HL-60 (cell line): ENCODE measurements at regions not wholly inside any gene's neighbourhood (a gene's known extent, or its start where the extent isn't known, plus 50 kb on each side); places are given as distances from the start of the nearest gene placed in this dataset.

Source experiments
- DNase-seq, 2 experiments: peaks; one replicate each; pipeline ENCODE4 v3.0.0-alpha.2; 2010 to 2020; ENCODE audit warnings: low read depth in 1 of 2, low spot score in 1 of 2
- H3K27ac ChIP-seq: fragments of 250-450 bp; sonication (Bioruptor Pico); replicated peaks from 2 replicates; pipeline ENCODE4 v1.5.1; 2020; ENCODE audit warnings: mild to moderate bottlenecking, moderate library complexity
- H3K27me3 ChIP-seq: fragments of 250-450 bp; sonication (Bioruptor Pico); 2 replicates; pipeline ENCODE4 v1.5.1; 2021; ENCODE audit warnings: mild to moderate bottlenecking, moderate library complexity; ENCODE audit not compliant: insufficient read depth, poor library complexity, severe bottlenecking
- H3K4me3 ChIP-seq: replicated peaks from 2 replicates; pipeline ENCODE4 v1.5.1; 2011; ENCODE audit warnings: mild to moderate bottlenecking, control low read depth, low read length; ENCODE audit not compliant: insufficient read depth
- GABPA ChIP-seq: IDR thresholded peaks from 2 replicates; pipeline ENCODE4 v1.6.1; 2012; ENCODE audit warnings: low read depth
- POLR2AphosphoS5 ChIP-seq: IDR thresholded peaks from 2 replicates; pipeline ENCODE4 v1.6.1; 2012; ENCODE audit warnings: low read depth
- SPI1 ChIP-seq: IDR thresholded peaks from 2 replicates; pipeline ENCODE4 v1.6.1; 2012; ENCODE audit warnings: low read depth, mild to moderate bottlenecking, borderline replicate concordance
- TF ChIP-seq, protein P1 (sequence below): IDR thresholded peaks from one replicate; pipeline ENCODE4 v1.5.1; 2011; ENCODE audit warnings: low read length, control low read depth, inconsistent platforms; ENCODE audit not compliant: insufficient read depth
- TF ChIP-seq, protein P2 (sequence below): IDR thresholded peaks from 2 replicates; pipeline ENCODE4 v1.6.1; 2012; ENCODE audit warnings: low read depth; ENCODE audit not compliant: insufficient replicate concordance

DNA sequence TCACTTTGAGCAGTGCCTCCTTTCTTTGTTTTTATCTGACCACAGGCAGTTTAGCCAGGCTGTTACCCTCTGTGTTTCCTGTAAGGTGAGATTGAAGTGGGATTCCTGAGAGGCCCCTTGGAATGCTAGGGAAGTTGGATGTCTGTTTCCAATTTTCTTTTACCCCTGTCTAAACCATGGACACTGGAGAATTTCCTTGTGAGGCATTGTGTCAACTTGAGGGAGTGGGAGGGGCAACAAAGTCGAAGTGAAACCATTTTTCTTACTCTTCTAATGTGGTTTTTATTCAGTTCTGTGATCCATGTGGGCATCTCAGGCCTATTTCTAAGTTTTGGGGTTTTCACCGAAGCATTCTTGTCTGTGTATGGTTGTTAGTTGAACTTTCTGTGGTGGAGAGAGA, 296.1 kb upstream of the UGT8 start:
- TF ChIP-seq, protein P1, sequence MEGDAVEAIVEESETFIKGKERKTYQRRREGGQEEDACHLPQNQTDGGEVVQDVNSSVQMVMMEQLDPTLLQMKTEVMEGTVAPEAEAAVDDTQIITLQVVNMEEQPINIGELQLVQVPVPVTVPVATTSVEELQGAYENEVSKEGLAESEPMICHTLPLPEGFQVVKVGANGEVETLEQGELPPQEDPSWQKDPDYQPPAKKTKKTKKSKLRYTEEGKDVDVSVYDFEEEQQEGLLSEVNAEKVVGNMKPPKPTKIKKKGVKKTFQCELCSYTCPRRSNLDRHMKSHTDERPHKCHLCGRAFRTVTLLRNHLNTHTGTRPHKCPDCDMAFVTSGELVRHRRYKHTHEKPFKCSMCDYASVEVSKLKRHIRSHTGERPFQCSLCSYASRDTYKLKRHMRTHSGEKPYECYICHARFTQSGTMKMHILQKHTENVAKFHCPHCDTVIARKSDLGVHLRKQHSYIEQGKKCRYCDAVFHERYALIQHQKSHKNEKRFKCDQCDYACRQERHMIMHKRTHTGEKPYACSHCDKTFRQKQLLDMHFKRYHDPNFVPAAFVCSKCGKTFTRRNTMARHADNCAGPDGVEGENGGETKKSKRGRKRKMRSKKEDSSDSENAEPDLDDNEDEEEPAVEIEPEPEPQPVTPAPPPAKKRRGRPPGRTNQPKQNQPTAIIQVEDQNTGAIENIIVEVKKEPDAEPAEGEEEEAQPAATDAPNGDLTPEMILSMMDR, result no peak
- TF ChIP-seq, protein P2, sequence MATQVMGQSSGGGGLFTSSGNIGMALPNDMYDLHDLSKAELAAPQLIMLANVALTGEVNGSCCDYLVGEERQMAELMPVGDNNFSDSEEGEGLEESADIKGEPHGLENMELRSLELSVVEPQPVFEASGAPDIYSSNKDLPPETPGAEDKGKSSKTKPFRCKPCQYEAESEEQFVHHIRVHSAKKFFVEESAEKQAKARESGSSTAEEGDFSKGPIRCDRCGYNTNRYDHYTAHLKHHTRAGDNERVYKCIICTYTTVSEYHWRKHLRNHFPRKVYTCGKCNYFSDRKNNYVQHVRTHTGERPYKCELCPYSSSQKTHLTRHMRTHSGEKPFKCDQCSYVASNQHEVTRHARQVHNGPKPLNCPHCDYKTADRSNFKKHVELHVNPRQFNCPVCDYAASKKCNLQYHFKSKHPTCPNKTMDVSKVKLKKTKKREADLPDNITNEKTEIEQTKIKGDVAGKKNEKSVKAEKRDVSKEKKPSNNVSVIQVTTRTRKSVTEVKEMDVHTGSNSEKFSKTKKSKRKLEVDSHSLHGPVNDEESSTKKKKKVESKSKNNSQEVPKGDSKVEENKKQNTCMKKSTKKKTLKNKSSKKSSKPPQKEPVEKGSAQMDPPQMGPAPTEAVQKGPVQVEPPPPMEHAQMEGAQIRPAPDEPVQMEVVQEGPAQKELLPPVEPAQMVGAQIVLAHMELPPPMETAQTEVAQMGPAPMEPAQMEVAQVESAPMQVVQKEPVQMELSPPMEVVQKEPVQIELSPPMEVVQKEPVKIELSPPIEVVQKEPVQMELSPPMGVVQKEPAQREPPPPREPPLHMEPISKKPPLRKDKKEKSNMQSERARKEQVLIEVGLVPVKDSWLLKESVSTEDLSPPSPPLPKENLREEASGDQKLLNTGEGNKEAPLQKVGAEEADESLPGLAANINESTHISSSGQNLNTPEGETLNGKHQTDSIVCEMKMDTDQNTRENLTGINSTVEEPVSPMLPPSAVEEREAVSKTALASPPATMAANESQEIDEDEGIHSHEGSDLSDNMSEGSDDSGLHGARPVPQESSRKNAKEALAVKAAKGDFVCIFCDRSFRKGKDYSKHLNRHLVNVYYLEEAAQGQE, result no peak
- TF ChIP-seq SPI1 (no peak), POLR2AphosphoS5 (no peak), GABPA (no peak)
- Histone ChIP-seq H3K4me3 (no peak overlapping the region), H3K27ac (no peak overlapping the region), H3K27me3 (no peaks in the 10 kb centered on the region)
- no peak for DNase-seq

DNA sequence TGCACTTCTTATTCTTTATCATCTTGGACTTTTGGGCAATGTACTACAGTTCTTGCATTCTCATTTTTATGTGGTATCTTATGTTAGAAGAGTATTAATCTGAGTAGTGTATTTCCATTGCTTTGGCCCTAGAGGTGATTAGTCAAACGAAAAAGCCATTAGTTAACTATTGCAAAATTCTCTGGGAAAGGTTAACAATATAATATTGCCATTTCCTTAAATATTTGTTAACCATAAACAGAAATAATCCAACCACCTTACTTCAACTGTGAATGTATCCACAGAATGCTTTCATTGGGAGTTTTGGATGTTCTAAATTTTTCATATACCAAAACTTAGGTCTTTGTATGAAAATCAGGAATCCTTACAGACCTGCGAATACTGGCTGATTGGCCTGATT, 294.6 kb upstream of the UGT8 start:
- TF ChIP-seq, protein P1, result no peak
- TF ChIP-seq GABPA (no peak), POLR2AphosphoS5 (no peak), SPI1 (no peak)
- TF ChIP-seq, protein P2, result no peak
- Histone ChIP-seq H3K27me3 (no peaks in the 10 kb centered on the region), H3K27ac (no peak overlapping the region), H3K4me3 (no peak overlapping the region)
- no peak for DNase-seq

DNA sequence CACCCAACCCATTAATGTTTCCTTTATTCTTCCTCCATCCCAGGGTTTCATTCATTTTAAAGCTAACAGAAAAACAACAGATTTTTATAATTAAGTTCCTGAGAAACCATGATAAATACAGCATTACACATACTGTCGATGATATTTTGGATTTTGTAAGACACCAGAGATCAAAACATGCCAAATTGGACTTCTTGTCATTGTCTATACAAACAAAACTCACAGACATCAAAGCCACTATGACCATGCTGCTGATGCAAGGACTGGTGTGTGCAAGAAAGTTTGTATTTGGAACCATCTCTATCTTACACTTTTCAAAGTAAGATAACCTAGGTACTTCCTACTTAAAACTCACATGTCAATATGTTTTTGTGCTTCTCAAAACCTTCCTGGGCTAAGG, 294.0 kb upstream of the UGT8 start:
- no peak overlapping the region for H3K27ac ChIP-seq
- H3K4me3 ChIP-seq, result no peak overlapping the region
- TF ChIP-seq, protein P1, result no peak
- TF ChIP-seq POLR2AphosphoS5, result no peak
- TF ChIP-seq SPI1, result no peak
- TF ChIP-seq, protein P2, result no peak
- no peak for TF ChIP-seq GABPA
- no peaks in the 10 kb centered on the region for H3K27me3 ChIP-seq
- no peak for DNase-seq
